Transverse colon (tissue), 4 donors: ENCODE measurements at regions not wholly inside any gene's neighbourhood (a gene's known extent, or its start where the extent isn't known, plus 50 kb on each side); places are given as distances from the start of the nearest gene placed in this dataset.

Experiments used
- DNase-seq: peaks from one replicate; pipeline ENCODE4 v3.0.0-alpha.2; 2019
- H3K27ac ChIP-seq, 4 donors: fragments of 200-600 bp; sonication (generic); 2 replicates each; pipeline ENCODE4 v1.5.1; 2016 to 2018; ENCODE audit warnings: inconsistent platforms in 4 of 4
- H3K27me3 ChIP-seq: fragments of 200-600 bp; sonication (generic); 2 replicates; pipeline ENCODE4 v1.5.1; 2017; ENCODE audit warnings: inconsistent platforms
- H3K36me3 ChIP-seq, 4 donors: fragments of 200-600 bp; sonication (generic); 2 replicates each; pipeline ENCODE4 v1.5.1; 2017 to 2019; ENCODE audit warnings: inconsistent platforms in 4 of 4
- H3K4me1 ChIP-seq, 4 donors: fragments of 200-600 bp; sonication (generic); 2 replicates each; pipeline ENCODE4 v1.5.1; 2017 to 2020; ENCODE audit warnings: inconsistent platforms in 4 of 4
- H3K4me3 ChIP-seq, 4 donors: fragments of 200-600 bp; sonication (generic); 1 replicate in 1 of 4; 2 replicates in 3 of 4; pipeline versions ENCODE4 v1.5.1 to v1.6.1; 2017 to 2019; ENCODE audit warnings: inconsistent platforms in 4 of 4
- H3K9me3 ChIP-seq, 2 donors: fragments of 200-600 bp; sonication (generic); 2 replicates each; pipeline ENCODE4 v1.5.1; 2017 to 2019; ENCODE audit warnings: inconsistent platforms in 2 of 2
- EP300 ChIP-seq: sonication (generic); formaldehyde crosslinking; IDR thresholded peaks from one replicate; pipeline ENCODE4 v1.6.1; 2017; ENCODE audit warnings: antibody characterized with exemption, low read depth
- POLR2A ChIP-seq: fragments of 450-650 bp; IDR thresholded peaks from one replicate; pipeline ENCODE4 v1.6.1; 2016; ENCODE audit warnings: antibody characterized with exemption, mild to moderate bottlenecking, moderate library complexity
- POLR2AphosphoS5 ChIP-seq, 3 donors: sonication (generic); formaldehyde crosslinking; IDR thresholded peaks; one replicate each; pipeline ENCODE4 v1.6.1; 2016; ENCODE audit warnings: antibody characterized with exemption in 3 of 3
- WGBS, 2 donors: methylation state at CpG; one replicate each; pipeline ENCODE4 v1.1.5; 2018; ENCODE audit warnings: low coverage in 1 of 2; 5-methylcytosine and 5-hydroxymethylcytosine counted together
- in situ Hi-C, 4 donors: fragments of 200-750 bp; cut with MboI; loops; one replicate each; pipeline versions ENCODE4 v1.15.0 to v1.15.1; 2017; ENCODE audit warnings: low sequenced_read_pairs in 3 of 4, low pct_ligation_motif_present in 1 of 4, low pct_unique_long_range_greater_than_20kb in 1 of 4
- intact Hi-C: fragments of 100-400 bp; cut with DNase I; formaldehyde crosslinking; loops from one replicate; pipeline ENCODE4 v1.15.1; 2023; ENCODE audit warnings: low total_unique reads
- TF ChIP-seq, protein P1 (sequence below), 5 experiments: fragments of 200-600 bp in 3 of 5; fragments of 450-650 bp in 2 of 5; sonication (generic) in 3 of 5; IDR thresholded peaks; 1 replicate in 2 of 5; 2 replicates in 3 of 5; pipeline ENCODE4 v1.5.1; 2016 to 2017; ENCODE audit warnings: antibody characterized with exemption in 5 of 5, inconsistent platforms in 3 of 5, mild to moderate bottlenecking in 2 of 5, moderate library complexity in 1 of 5

- TF ChIP-seq, protein P1, sequence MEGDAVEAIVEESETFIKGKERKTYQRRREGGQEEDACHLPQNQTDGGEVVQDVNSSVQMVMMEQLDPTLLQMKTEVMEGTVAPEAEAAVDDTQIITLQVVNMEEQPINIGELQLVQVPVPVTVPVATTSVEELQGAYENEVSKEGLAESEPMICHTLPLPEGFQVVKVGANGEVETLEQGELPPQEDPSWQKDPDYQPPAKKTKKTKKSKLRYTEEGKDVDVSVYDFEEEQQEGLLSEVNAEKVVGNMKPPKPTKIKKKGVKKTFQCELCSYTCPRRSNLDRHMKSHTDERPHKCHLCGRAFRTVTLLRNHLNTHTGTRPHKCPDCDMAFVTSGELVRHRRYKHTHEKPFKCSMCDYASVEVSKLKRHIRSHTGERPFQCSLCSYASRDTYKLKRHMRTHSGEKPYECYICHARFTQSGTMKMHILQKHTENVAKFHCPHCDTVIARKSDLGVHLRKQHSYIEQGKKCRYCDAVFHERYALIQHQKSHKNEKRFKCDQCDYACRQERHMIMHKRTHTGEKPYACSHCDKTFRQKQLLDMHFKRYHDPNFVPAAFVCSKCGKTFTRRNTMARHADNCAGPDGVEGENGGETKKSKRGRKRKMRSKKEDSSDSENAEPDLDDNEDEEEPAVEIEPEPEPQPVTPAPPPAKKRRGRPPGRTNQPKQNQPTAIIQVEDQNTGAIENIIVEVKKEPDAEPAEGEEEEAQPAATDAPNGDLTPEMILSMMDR (IDR thresholded peaks at IDR 0.05), result no peak
- TF ChIP-seq POLR2A, result no peak
- no peak for TF ChIP-seq EP300
- no peak for TF ChIP-seq POLR2AphosphoS5 (IDR thresholded peaks at IDR 0.05)
- no peaks in the 10 kb centered on the region for H3K4me1 ChIP-seq
- H3K4me3 ChIP-seq, result no peak overlapping the region
- intact Hi-C loops, result no loop called here
- WGBS, 2 donors, result 88 to 90% methylated on average over 3 of the region's 3 CpGs
- in situ Hi-C loops, result no loop called here
- DNase-seq, result no peak
- no peak overlapping the region for H3K27ac ChIP-seq
- H3K36me3 ChIP-seq, result no peaks in the 10 kb centered on the region
- H3K27me3 ChIP-seq, result no peaks in the 10 kb centered on the region
- H3K9me3 ChIP-seq, result no peaks in the 10 kb centered on the region
Observed at GRCh38 chr10:90389876-90390275, 468.0 kb downstream of the HTR7 start.

DNA sequence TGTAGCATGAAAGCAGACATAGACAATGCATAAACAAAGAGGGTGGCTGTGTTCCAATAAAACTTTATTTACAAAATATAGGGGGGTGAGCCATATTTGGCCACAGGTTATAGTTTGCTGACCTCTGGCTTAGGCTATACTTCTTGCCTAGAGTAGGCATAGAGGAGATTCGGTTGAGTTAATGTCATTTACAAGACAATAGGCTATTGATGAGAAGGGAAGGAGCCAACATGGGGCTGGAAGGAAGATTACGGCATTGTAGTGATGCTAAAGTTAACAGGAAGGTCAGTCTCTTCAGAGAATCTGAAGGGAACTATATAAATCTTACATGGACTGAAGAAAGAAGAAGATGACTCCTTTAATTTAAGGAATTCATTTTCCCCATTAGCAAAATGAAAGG is 463.5 kb downstream of the HTR7 start:
- in situ Hi-C loops, result no loop called here
- 52 to 56% methylated on average over 2 of the region's 2 CpGs for whole genome bisulfite sequencing, 2 donors
- TF ChIP-seq POLR2A (no peak), POLR2AphosphoS5 (IDR thresholded peaks at IDR 0.05) (no peak), EP300 (no peak)
- TF ChIP-seq, protein P1 (IDR thresholded peaks at IDR 0.05), result no peak
- intact Hi-C loops, result no loop called here
- no peak overlapping the region for H3K27ac ChIP-seq
- no peaks in the 10 kb centered on the region for H3K9me3 ChIP-seq
- H3K4me3 ChIP-seq, result no peak overlapping the region
- no peak for DNase-seq
- H3K27me3 ChIP-seq, result no peaks in the 10 kb centered on the region
- H3K4me1 ChIP-seq, result no peaks in the 10 kb centered on the region
- H3K36me3 ChIP-seq, result no peaks in the 10 kb centered on the region

DNA sequence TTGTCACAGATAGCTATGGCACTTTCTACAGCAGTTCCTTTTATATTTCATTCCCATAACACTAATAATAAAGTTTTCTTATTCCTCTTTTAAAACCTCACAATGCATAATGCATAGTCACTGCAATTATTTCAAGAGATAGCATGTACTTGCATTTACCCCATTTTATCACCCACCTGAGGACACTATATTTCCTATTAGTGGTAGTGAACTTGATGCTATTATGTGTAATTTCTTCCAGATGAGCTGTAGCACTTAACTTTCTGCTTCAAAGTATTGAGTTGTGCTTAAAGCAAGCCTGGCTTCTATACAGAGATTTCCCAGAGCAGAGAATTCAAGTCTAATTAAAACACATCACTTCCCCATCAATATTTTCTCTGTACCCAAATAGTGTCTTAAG is 461.1 kb downstream of the HTR7 start:
- TF ChIP-seq POLR2AphosphoS5 (IDR thresholded peaks at IDR 0.05) (no peak), POLR2A (no peak), EP300 (no peak)
- TF ChIP-seq, protein P1 (IDR thresholded peaks at IDR 0.05), result no peak
- Histone ChIP-seq H3K36me3 (no peaks in the 10 kb centered on the region), H3K27ac (no peak overlapping the region), H3K4me1 (no peaks in the 10 kb centered on the region), H3K9me3 (no peaks in the 10 kb centered on the region), H3K4me3 (no peak overlapping the region), H3K27me3 (no peaks in the 10 kb centered on the region)
- no peak for DNase-seq
- intact Hi-C loops (no loop called here), in situ Hi-C loops (no loop called here)

GRCh38 chr10:90398566-90398965 is 459.3 kb downstream of the HTR7 start:
- Histone ChIP-seq H3K27me3 (no peaks in the 10 kb centered on the region), H3K9me3 (no peaks in the 10 kb centered on the region), H3K27ac (no peak overlapping the region), H3K4me1 (no peaks in the 10 kb centered on the region), H3K4me3 (no peak overlapping the region), H3K36me3 (no peaks in the 10 kb centered on the region)
- TF ChIP-seq EP300 (no peak), POLR2A (no peak), POLR2AphosphoS5 (IDR thresholded peaks at IDR 0.05) (no peak)
- TF ChIP-seq, protein P1 (IDR thresholded peaks at IDR 0.05), result no peak
- DNase-seq, result no peak
- in situ Hi-C loops (no loop called here), intact Hi-C loops (no loop called here)
